ENCODE measurements at regions not wholly inside any gene's neighbourhood (a gene's known extent, or its start where the extent isn't known, plus 50 kb on each side); places are given as distances from the start of the nearest gene placed in this dataset.

DNA sequence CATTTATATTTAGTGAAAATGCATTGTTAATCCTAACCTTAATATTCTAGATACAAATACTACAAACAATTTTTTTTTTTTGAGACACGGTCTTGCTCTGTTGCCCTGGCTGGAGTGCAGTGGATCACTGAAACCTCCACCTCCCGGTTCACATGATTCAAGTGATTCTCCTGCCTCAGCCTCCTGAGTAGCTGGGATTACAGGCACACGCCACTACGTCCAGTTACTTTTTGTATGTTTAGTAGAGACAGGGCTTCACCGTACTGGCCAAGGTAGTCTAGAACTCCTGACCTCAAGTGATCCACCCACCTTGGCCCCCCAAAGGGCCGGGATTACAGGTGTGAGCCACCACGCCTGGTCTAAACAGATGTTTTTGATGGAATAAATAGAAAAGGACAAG is 361.5 kb upstream of the NECTIN3 start:
- Histone ChIP-seq H4K8ac (ENCODE audit: low read length) (no peak overlapping the region), H3K4me3 (ENCODE audit: insufficient read depth in 1 of 2, low read depth in 1 of 2, low read length in 2 of 2) (no peak overlapping the region), H2AFZ (ENCODE audit: low read depth, low read length) (no peak overlapping the region), H3K23ac (ENCODE audit: low read length in 2 of 2) (no peak overlapping the region), H3K4me1 (ENCODE audit: control insufficient read depth, insufficient read depth, low read depth, low read length) (no peaks in the 10 kb centered on the region), H3K27me3 (ENCODE audit: control insufficient read depth in 1 of 2, insufficient read depth in 1 of 2, low read length in 2 of 2) (no peaks in the 10 kb centered on the region), H3K79me1 (replicated peaks; ENCODE audit: low read length, poor library complexity, severe bottlenecking) (no peaks in the 10 kb centered on the region), H3K4ac (ENCODE audit: low read depth in 1 of 2, low read length in 2 of 2) (no peak overlapping the region), H2BK15ac (ENCODE audit: low read depth, poor library complexity, severe bottlenecking) (no peak overlapping the region), H3K4me2 (ENCODE audit: low read length, poor library complexity, severe bottlenecking) (no peak overlapping the region), H3K27ac (ENCODE audit: low read length, poor library complexity, severe bottlenecking) (no peak overlapping the region), H3K9me3 (ENCODE audit: control insufficient read depth, low read length) (no peaks in the 10 kb centered on the region), H3K36me3 (ENCODE audit: control insufficient read depth in 1 of 2, insufficient read depth in 2 of 2, low read depth in 1 of 2, low read length in 2 of 2) (no peaks in the 10 kb centered on the region), H2BK120ac (ENCODE audit: low read depth, low read length) (no peak overlapping the region), H2BK5ac (ENCODE audit: low read depth, low read length, poor library complexity, severe bottlenecking) (no peak overlapping the region), H4K91ac (ENCODE audit: low read length) (no peak overlapping the region), H3K9ac (ENCODE audit: low read length) (no peak overlapping the region), H3K14ac (ENCODE audit: low read length in 2 of 2) (no peak overlapping the region), H2BK12ac (ENCODE audit: low read length in 2 of 2) (no peak overlapping the region), H2AK5ac (ENCODE audit: low read length, severe bottlenecking) (no peak overlapping the region), H3K18ac (ENCODE audit: low read depth in 1 of 2, low read length in 2 of 2) (no peak overlapping the region)
- WGBS = 92% methylated on average over 7 of the region's 7 CpGs
- no peak for DNase-seq

DNA sequence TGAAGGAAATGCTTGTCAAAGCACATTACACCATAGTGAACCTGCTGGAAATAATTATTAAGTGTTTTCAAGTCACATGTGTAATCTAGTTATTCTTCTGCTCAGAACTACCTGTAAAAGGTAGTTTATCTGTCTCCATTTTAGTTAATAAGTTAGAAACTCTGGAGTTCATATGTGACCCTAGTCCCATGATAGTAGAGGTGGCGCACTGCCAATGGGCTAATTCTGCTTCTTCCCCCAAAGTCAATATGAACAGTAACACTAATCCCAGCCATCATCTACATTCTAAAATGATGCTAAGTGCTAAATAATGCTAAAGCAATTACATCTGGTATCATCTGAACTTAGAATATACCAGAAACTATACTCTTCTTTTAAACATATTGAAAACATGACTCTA is 361.0 kb upstream of the NECTIN3 start:
- H2AFZ ChIP-seq (ENCODE audit: low read depth, low read length) = no peak overlapping the region
- H3K27me3 ChIP-seq (ENCODE audit: control insufficient read depth in 1 of 2, insufficient read depth in 1 of 2, low read length in 2 of 2) = no peaks in the 10 kb centered on the region
- H2AK5ac ChIP-seq (ENCODE audit: low read length, severe bottlenecking) = no peak overlapping the region
- H3K4ac ChIP-seq (ENCODE audit: low read depth in 1 of 2, low read length in 2 of 2) = no peak overlapping the region
- H3K4me1 ChIP-seq (ENCODE audit: control insufficient read depth, insufficient read depth, low read depth, low read length) = no peaks in the 10 kb centered on the region
- H4K8ac ChIP-seq (ENCODE audit: low read length) = no peak overlapping the region
- H3K23ac ChIP-seq (ENCODE audit: low read length in 2 of 2) = no peak overlapping the region
- H3K79me1 ChIP-seq (replicated peaks; ENCODE audit: low read length, poor library complexity, severe bottlenecking) = no peaks in the 10 kb centered on the region
- H2BK120ac ChIP-seq (ENCODE audit: low read depth, low read length) = no peak overlapping the region
- no peak overlapping the region for H4K91ac ChIP-seq (ENCODE audit: low read length)
- H3K18ac ChIP-seq (ENCODE audit: low read depth in 1 of 2, low read length in 2 of 2) = no peak overlapping the region
- no peak overlapping the region for H3K9ac ChIP-seq (ENCODE audit: low read length)
- H2BK15ac ChIP-seq (ENCODE audit: low read depth, poor library complexity, severe bottlenecking) = no peak overlapping the region
- H3K36me3 ChIP-seq (ENCODE audit: control insufficient read depth in 1 of 2, insufficient read depth in 2 of 2, low read depth in 1 of 2, low read length in 2 of 2) = no peaks in the 10 kb centered on the region
- H3K27ac ChIP-seq (ENCODE audit: low read length, poor library complexity, severe bottlenecking) = no peak overlapping the region
- no peak overlapping the region for H2BK5ac ChIP-seq (ENCODE audit: low read depth, low read length, poor library complexity, severe bottlenecking)
- no peak overlapping the region for H3K4me2 ChIP-seq (ENCODE audit: low read length, poor library complexity, severe bottlenecking)
- H3K9me3 ChIP-seq (ENCODE audit: control insufficient read depth, low read length) = no peaks in the 10 kb centered on the region
- WGBS = 100% methylated on average over 1 of the region's 1 CpG
- H2BK12ac ChIP-seq (ENCODE audit: low read length in 2 of 2) = no peak overlapping the region
- no peak overlapping the region for H3K14ac ChIP-seq (ENCODE audit: low read length in 2 of 2)
- H3K4me3 ChIP-seq (ENCODE audit: insufficient read depth in 1 of 2, low read depth in 1 of 2, low read length in 2 of 2) = no peak overlapping the region
- no peak for DNase-seq

DNA sequence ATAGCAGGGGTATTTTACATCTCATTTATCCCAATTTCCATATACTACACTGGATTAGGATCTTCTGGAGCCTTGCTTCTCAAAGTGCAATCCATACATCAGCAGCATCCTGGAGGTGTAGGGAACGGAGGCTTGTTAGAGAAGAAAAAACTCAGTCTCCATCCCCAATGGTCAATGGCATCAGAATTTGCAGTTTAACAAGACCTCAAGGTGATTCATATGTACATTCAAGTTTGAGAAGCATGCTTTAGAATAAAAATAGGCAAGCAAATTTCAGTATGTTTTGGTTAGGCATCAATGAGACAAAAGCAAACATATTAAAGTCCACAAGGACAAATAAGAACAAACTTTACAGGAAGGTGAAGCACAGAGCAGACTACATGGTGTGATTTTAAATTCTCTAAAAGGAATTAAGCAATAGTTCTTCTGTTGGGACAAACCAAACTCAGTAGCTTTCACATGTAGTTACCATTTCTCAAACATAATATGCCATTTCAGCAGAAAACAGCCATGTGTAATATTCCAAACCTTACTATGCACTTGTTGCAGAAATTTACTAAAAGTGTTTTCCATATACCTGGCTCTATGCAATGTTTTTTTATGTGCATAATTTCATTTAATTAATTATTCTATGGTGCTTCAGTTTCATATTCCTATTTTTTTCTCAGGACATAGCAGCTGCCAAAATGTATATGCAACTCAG is 360.3 kb upstream of the NECTIN3 start:
- H3K36me3 ChIP-seq (ENCODE audit: control insufficient read depth in 1 of 2, insufficient read depth in 2 of 2, low read depth in 1 of 2, low read length in 2 of 2) = no peaks in the 10 kb centered on the region

GRCh38 chr3:110711851-110712516 is 359.6 kb upstream of the NECTIN3 start:
- no peaks in the 10 kb centered on the region for H3K9me3 ChIP-seq (ENCODE audit: control insufficient read depth, low read length)
- no peak overlapping the region for H2BK15ac ChIP-seq (ENCODE audit: low read depth, poor library complexity, severe bottlenecking)

More for the DNA sequence above, 360.3 kb upstream of the NECTIN3 start:
- Histone ChIP-seq H2BK120ac (ENCODE audit: low read depth, low read length) (no peak overlapping the region), H3K14ac (ENCODE audit: low read length in 2 of 2) (no peak overlapping the region), H2BK12ac (ENCODE audit: low read length in 2 of 2) (no peak overlapping the region), H3K9me3 (ENCODE audit: control insufficient read depth, low read length) (no peaks in the 10 kb centered on the region), H3K27me3 (ENCODE audit: control insufficient read depth in 1 of 2, insufficient read depth in 1 of 2, low read length in 2 of 2) (no peaks in the 10 kb centered on the region), H3K4ac (ENCODE audit: low read depth in 1 of 2, low read length in 2 of 2) (no peak overlapping the region), H3K23ac (ENCODE audit: low read length in 2 of 2) (no peak overlapping the region), H3K18ac (ENCODE audit: low read depth in 1 of 2, low read length in 2 of 2) (no peak overlapping the region), H4K91ac (ENCODE audit: low read length) (no peak overlapping the region), H4K8ac (ENCODE audit: low read length) (no peak overlapping the region), H2BK15ac (ENCODE audit: low read depth, poor library complexity, severe bottlenecking) (no peak overlapping the region), H3K9ac (ENCODE audit: low read length) (no peak overlapping the region), H3K4me1 (ENCODE audit: control insufficient read depth, insufficient read depth, low read depth, low read length) (no peaks in the 10 kb centered on the region), H2BK5ac (ENCODE audit: low read depth, low read length, poor library complexity, severe bottlenecking) (no peak overlapping the region), H3K27ac (ENCODE audit: low read length, poor library complexity, severe bottlenecking) (no peak overlapping the region), H2AFZ (ENCODE audit: low read depth, low read length) (no peak overlapping the region), H3K4me3 (ENCODE audit: insufficient read depth in 1 of 2, low read depth in 1 of 2, low read length in 2 of 2) (no peak overlapping the region), H3K79me1 (replicated peaks; ENCODE audit: low read length, poor library complexity, severe bottlenecking) (no peaks in the 10 kb centered on the region), H3K4me2 (ENCODE audit: low read length, poor library complexity, severe bottlenecking) (no peak overlapping the region), H2AK5ac (ENCODE audit: low read length, severe bottlenecking) (no peak overlapping the region)
- WGBS = no CpG with 5 or more reads among the region's 1 CpG
- no peak for DNase-seq

More at GRCh38 chr3:110711851-110712516, 359.6 kb upstream of the NECTIN3 start:
- Histone ChIP-seq H2BK120ac (ENCODE audit: low read depth, low read length) (no peak overlapping the region), H2BK12ac (ENCODE audit: low read length in 2 of 2) (no peak overlapping the region), H3K4me3 (ENCODE audit: insufficient read depth in 1 of 2, low read depth in 1 of 2, low read length in 2 of 2) (no peak overlapping the region), H3K23ac (ENCODE audit: low read length in 2 of 2) (no peak overlapping the region), H3K4me1 (ENCODE audit: control insufficient read depth, insufficient read depth, low read depth, low read length) (no peaks in the 10 kb centered on the region), H3K14ac (ENCODE audit: low read length in 2 of 2) (no peak overlapping the region), H3K27ac (ENCODE audit: low read length, poor library complexity, severe bottlenecking) (no peak overlapping the region), H3K9ac (ENCODE audit: low read length) (no peak overlapping the region), H3K4me2 (ENCODE audit: low read length, poor library complexity, severe bottlenecking) (no peak overlapping the region), H2BK5ac (ENCODE audit: low read depth, low read length, poor library complexity, severe bottlenecking) (no peak overlapping the region), H2AK5ac (ENCODE audit: low read length, severe bottlenecking) (no peak overlapping the region), H3K27me3 (ENCODE audit: control insufficient read depth in 1 of 2, insufficient read depth in 1 of 2, low read length in 2 of 2) (no peaks in the 10 kb centered on the region), H4K8ac (ENCODE audit: low read length) (no peak overlapping the region), H3K36me3 (ENCODE audit: control insufficient read depth in 1 of 2, insufficient read depth in 2 of 2, low read depth in 1 of 2, low read length in 2 of 2) (no peaks in the 10 kb centered on the region), H3K79me1 (replicated peaks; ENCODE audit: low read length, poor library complexity, severe bottlenecking) (no peaks in the 10 kb centered on the region), H2AFZ (ENCODE audit: low read depth, low read length) (no peak overlapping the region), H3K18ac (ENCODE audit: low read depth in 1 of 2, low read length in 2 of 2) (no peak overlapping the region), H3K4ac (ENCODE audit: low read depth in 1 of 2, low read length in 2 of 2) (no peak overlapping the region), H4K91ac (ENCODE audit: low read length) (no peak overlapping the region)
- DNase-seq = peak; percentile 13
- WGBS = 100% methylated on average over 1 of the region's 2 CpGs

Data from mesenchymal stem cell (in vitro differentiated cells and primary cell).